NCI-H2227 (cell line): ENCODE measurements at regions not wholly inside any gene's neighbourhood (a gene's known extent, or its start where the extent isn't known, plus 50 kb on each side); places are given as distances from the start of the nearest gene placed in this dataset.

ENCODE experiments used
- DNase-seq: peaks from one replicate; lab custom pipeline; 2025; ENCODE audit not compliant: unreplicated experiment; lab: John Stamatoyannopoulos, UW

DNA sequence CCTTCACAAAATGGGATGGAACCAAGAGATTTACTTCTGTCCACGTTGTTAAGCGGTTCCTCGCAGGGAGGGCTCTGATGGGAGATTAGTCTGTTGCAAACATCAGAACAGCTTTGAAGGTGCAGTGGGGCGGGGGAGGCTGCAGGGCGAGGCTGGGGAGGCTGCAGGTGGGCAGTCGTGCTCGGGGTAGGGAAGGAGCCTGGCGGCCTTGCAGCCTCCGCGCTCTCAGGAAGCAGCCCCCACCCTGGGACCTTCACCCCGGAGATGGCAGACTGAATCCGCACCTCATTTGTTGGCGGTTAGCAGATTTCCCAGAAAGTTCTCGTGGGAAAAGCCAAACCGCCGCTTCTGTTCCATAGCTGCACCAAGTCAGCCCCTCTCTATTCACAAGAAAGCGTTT lies 237.3 kb downstream of the BRD1 start:
- DNase-seq, result no peak

GRCh38 chr22:49589811-49590210 lies 237.9 kb downstream of the BRD1 start:
- no peak for DNase-seq

DNA sequence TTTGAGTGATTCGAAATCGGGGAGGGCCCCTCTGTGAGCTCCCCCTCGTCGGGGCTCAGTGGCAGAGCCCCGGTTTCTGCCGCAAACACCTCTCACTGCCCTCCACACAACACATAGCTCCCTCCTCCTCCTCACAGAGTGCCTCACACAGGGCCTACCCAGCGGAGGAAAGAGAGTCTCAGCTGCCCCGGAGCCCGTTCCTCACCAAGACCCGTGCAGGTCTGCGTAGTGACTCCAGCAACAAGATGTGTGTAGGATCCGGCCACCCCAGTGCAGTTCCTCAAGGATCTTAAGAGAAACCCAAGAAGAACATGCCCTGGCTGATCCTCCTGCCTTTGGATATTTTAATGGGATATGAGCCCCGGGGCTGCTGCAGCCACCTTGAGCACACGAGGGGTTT lies 238.4 kb downstream of the BRD1 start:
- DNase-seq, result no peak

DNA sequence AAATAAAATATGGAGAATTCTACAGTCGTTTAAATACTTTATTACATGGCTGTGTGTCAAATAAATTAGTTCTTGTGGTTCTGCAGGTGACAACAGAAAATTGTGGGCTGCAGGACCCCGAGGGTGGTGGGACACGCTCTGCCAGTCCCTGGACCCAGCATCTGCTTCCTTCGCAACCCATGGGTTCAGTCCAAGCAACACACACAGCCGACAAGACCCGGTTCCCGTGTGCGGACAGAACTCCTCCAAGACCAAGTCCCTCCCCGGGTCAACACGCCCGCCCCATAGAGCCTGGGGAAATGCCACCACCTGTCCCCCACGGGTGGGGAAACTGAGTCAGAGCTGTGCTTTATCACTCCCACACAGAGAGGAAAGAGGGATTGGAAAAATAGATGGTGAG lies 238.9 kb downstream of the BRD1 start:
- DNase-seq, result no peak

GRCh38 chr22:49587987-49588386 lies 239.7 kb downstream of the BRD1 start:
- no peak for DNase-seq

DNA sequence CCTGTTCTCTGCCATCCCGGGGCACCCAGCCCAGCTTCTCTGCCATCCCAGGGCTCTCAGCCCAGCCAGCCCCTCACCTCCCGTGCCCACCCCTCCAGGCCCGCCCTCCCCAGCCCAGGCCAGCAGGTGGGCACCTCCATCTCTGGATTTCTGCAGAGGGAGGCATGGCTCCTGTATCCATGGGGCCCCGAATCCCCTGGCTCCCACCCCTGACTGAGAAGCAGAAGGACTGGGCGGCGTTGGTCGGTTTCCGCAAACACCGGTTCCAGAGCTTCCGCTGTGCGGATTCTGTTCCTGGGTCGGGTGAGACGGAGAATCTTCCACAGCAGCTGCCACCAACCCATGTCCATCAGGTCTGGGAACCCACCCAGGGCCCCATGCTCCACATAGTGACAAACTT lies 240.3 kb downstream of the BRD1 start:
- no peak for DNase-seq

DNA sequence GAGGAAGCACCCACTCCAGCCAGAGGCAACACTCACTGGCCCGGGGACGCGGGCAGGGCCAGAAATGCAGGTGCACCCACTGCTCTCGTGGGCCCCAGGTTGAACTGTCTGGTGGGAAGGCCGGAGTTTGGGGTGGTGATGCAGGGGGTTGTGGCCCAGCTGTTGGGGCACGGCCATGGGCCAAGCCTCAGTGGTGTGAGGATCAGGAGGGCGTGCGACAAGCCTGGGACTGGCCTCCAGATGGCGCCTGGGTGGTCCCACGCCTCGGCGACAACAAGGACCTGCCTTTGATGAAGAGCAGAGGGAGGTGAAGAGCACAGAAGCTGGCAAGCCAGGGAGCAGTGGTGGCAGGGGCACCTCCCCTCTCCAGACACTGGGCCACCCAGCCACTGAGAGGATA lies 240.8 kb downstream of the BRD1 start:
- no peak for DNase-seq

DNA sequence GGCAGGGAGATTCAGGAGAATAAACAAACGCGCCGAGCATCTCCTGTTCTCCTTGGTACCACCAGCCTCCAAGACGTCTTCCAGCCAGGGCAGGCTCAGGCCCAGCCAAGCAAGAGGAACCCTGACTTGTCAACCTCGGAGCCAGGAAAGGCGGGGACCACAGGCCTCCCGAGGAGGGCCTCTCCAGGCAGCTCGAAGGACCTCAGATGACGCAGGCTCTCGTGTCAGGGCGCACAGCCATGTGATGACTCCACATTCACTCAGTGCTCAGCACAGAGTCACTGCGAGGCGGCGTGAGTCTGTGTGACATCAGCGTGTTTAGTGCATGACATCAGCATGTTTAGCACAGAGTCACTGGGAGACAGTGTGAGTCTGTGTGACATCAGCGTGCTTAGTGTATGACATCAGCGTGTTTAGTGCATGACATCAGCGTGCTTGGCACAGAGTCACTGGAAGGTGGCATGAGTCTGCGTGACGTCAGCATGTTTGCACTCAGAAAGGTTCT lies 241.4 kb downstream of the BRD1 start:
- no peak for DNase-seq

- DNase-seq, result no peak
Observed at GRCh38 chr22:49585461-49586243, 242.0 kb downstream of the BRD1 start.

DNA sequence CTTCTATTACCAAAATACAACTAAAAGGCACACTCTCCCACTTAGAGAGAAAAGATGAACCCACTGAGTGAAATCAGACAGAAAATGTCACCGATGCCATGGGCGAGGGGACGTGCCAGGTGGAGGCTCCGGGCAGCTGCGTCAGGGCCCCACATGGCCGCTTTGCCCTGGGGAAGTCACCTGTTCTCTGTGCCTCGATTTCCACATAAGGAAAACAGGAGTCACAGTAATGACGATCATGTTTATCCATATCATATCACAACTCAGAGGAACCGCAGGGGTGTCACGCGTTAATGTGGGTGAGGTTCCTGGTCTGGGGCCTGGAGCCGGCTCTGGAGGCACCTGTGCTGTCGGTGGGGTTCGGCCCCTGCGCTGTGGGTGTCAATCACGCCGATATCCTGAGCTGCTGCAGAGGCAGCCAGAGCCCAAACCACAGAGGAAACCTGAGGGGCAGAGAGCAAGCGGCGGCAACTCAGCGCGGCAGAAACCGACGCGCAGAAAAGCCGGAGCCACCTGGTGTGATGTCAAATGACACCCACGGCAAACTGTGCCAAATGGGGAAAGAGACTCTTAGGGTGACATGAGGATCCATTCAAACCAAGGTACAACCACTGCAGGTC lies 243.7 kb downstream of the BRD1 start:
- DNase-seq, result no peak

DNA sequence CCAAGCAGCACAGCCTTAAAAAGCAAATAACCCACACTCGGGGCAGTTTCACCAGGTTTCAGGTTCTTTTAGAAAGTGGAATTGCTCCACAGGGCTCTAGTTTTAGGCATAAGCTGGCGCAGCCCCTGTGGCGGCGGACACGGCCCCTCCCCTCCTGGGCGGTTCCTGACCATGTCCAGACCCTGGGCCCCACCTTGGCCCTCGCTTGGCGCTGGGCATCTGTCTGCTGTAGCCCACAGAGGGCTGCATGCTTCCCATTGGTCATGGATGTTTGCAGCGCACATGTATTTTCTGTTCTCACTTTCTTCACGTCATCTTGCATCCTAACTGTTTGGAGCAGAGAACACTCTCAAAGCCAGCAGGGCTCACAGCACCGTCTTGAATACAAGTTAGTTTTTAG lies 244.3 kb downstream of the BRD1 start:
- no peak for DNase-seq

DNA sequence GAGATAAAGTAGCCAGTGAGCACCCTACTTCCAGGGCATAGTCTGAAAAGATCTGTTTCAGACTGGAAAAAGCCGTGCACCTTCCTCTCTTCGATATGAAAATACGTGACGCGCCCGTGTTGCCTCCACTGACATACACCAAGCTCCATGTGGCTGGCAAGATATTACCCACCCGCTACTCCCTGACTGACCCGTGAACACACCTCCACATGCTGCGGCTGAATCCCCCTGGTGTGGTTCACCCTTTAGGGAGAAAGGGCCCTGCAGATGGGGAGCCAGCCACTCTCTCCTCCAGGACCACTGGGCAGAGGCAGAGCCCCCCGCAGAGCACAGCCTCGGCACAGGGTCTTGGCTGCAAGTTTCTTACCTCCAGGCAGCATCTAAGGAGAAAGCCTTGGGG lies 245.0 kb downstream of the BRD1 start:
- no peak for DNase-seq

GRCh38 chr22:49582181-49582580 lies 245.5 kb downstream of the BRD1 start:
- DNase-seq, result no peak

DNA sequence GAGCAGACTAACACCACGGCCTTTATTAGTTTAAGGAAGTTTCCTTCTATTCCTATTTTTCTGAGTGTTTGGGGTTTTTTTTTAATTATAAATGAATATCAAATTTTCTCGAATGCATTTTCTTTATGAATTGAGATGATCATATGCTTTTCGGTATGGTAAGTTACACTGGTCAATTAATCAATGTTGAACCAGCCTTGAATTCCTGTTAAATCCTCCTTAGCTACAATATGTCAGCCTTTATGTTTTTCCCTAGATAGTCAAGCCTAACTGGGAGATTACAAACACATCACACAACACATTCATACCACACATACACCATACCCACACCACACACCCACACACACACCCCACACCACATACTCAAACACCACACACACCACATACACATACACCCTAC lies 247.6 kb downstream of the BRD1 start:
- DNase-seq, result no peak

GRCh38 chr22:49577168-49578060 lies 250.3 kb downstream of the BRD1 start:
- DNase-seq, result no peak

GRCh38 chr22:49576241-49577141 lies 251.2 kb downstream of the BRD1 start:
- DNase-seq, result no peak

- no peak for DNase-seq
Observed at GRCh38 chr22:49575703-49576081, 252.0 kb downstream of the BRD1 start.

DNA sequence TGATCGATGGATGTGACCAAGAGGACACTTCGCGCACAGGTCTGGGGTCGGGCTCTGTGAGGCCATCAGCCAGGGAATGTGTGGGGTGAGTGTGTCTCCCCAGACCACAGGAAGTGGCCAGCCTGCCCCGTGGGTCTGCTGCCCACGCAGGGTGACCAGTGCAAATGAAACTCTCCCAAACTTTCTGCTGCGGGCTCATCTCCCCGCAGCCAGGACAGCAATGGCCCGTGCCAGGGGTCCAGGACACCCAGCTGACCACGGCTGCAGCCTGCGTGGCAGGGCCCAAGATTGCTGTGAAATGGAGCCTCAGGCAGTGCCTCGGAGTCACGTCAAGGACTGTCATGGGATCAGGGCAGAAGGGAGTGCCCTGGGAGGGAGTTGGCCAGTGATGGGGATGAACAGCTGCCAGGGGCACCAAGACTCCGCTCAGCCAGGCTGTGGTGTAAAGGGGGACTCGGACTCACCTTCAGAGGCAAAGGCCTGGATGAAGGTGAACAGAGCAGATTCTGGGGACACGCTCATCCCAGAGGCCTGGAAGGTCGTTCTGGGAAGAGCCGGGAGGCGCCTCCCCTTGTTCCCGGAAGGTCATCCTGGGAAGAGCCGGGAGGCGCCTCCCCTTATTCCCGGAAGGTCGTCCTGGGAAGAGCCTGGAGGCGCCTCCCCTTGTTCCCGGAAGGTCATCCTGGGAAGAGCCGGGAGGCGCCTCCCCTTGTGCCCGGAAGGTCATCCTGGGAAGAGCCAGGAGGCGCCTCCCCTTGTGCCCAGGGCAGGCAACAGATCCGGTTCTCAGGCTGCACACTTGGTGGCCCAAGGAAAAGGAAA lies 252.6 kb downstream of the BRD1 start:
- DNase-seq, result no peak

GRCh38 chr22:49574205-49574880 lies 253.3 kb downstream of the BRD1 start:
- DNase-seq, result no peak
